Gastroesophageal sphincter (tissue), 3 donors: ENCODE measurements at regions not wholly inside any gene's neighbourhood (a gene's known extent, or its start where the extent isn't known, plus 50 kb on each side); places are given as distances from the start of the nearest gene placed in this dataset.

Source experiments
- CTCF ChIP-seq, 4 experiments: fragments of 200-600 bp in 2 of 4; fragments of 450-650 bp in 2 of 4; sonication (generic) in 1 of 4; IDR thresholded peaks; one replicate each; pipeline ENCODE4 v1.5.1; 2017 to 2019; ENCODE audit warnings: antibody characterized with exemption in 4 of 4, mild to moderate bottlenecking in 2 of 4, moderate library complexity in 2 of 4
- POLR2A ChIP-seq, 2 donors: fragments of 450-650 bp; IDR thresholded peaks; one replicate each; pipeline ENCODE4 v1.6.1; 2017; ENCODE audit warnings: antibody characterized with exemption in 2 of 2, mild to moderate bottlenecking in 2 of 2, moderate library complexity in 1 of 2
- POLR2AphosphoS5 ChIP-seq: sonication (generic); formaldehyde crosslinking; IDR thresholded peaks from one replicate; pipeline ENCODE4 v1.6.1; 2017; ENCODE audit warnings: antibody characterized with exemption

- TF ChIP-seq POLR2AphosphoS5 (no peak), CTCF (IDR thresholded peaks at IDR 0.05) (peak in 2 of 4 experiments; percentile 7 to 44), POLR2A (IDR thresholded peaks at IDR 0.05) (no peak)
These were observed 90.2 kb downstream of the FAM161A start for GRCh38 chr2:61763605-61764034.
